Naive thymus-derived CD4-positive, alpha-beta T cell (primary cell): ENCODE measurements at regions not wholly inside any gene's neighbourhood (a gene's known extent, or its start where the extent isn't known, plus 50 kb on each side); places are given as distances from the start of the nearest gene placed in this dataset.
A peak's percentile ranks its signal among the peaks of the same experiment; 100 is the strongest.

Source experiments
- ATAC-seq: fragments of 150-1000 bp; cut with Tn5 transposase; 2 replicates; pipeline ENCODE4 v1.10.0; 2021; ENCODE audit warnings: mild to moderate bottlenecking, moderate library complexity
- CTCF ChIA-PET: fragments of 350-600 bp; sonication (Branson Sonifier 250); formaldehyde crosslinking; loops from one replicate; lab custom pipeline; 2021; ENCODE audit warnings: antibody characterized with exemption; lab: Charles Lee
- POLR2A ChIA-PET: fragments of 350-600 bp; sonication (Branson Sonifier 250); formaldehyde crosslinking; loops from one replicate; lab custom pipeline; 2021; ENCODE audit warnings: antibody characterized with exemption, inconsistent platforms; lab: Charles Lee
- DNase-seq, 9 donors: peaks; one replicate each; pipeline versions ENCODE4 v3.0.0 to v3.0.0-alpha.2; 2020 to 2022; ENCODE audit warnings: mixed read lengths in 1 of 9
- H3K27ac ChIP-seq: one replicate; pipeline ENCODE4 v1.7.0; 2013; ENCODE audit warnings: mild to moderate bottlenecking, low read depth, low read length, moderate library complexity
- H3K27me3 ChIP-seq, 2 donors: one replicate each; pipeline ENCODE4 v1.7.0; 2013; ENCODE audit warnings: low read length in 2 of 2, mild to moderate bottlenecking in 2 of 2, moderate library complexity in 2 of 2; ENCODE audit not compliant: control insufficient read depth in 2 of 2, insufficient read depth in 2 of 2
- H3K36me3 ChIP-seq, 3 experiments: 1 replicate in 2 of 3; 2 replicates in 1 of 3; pipeline ENCODE4 v1.7.0; 2013; ENCODE audit warnings: low read length in 3 of 3, mild to moderate bottlenecking in 3 of 3, moderate library complexity in 1 of 3; ENCODE audit not compliant: insufficient read depth in 3 of 3, control insufficient read depth in 2 of 3
- H3K4me1 ChIP-seq, 2 donors: one replicate each; pipeline ENCODE4 v1.7.0; 2013; ENCODE audit warnings: low read length in 2 of 2, mild to moderate bottlenecking in 2 of 2, moderate library complexity in 1 of 2; ENCODE audit not compliant: control insufficient read depth in 2 of 2, insufficient read depth in 2 of 2
- H3K4me3 ChIP-seq: 2 replicates; pipeline ENCODE4 v1.7.0; 2013; ENCODE audit warnings: mild to moderate bottlenecking, low read length
- H3K9me3 ChIP-seq, 3 experiments: 1 replicate in 2 of 3; 2 replicates in 1 of 3; pipeline ENCODE4 v1.7.0; 2013; ENCODE audit warnings: low read length in 3 of 3; ENCODE audit not compliant: control insufficient read depth in 2 of 3
- H3K27ac Mint-ChIP-seq, 9 donors: one replicate each; pipeline ENCODE4 v1.8.0; 2020 to 2022; ENCODE audit warnings: mixed read lengths in 9 of 9, mild to moderate bottlenecking in 8 of 9, moderate library complexity in 5 of 9, inconsistent platforms in 2 of 9
- H3K27me3 Mint-ChIP-seq, 5 donors: one replicate each; pipeline ENCODE4 v1.8.0; 2021 to 2022; ENCODE audit warnings: mixed read lengths in 5 of 5, mild to moderate bottlenecking in 1 of 5
- H3K36me3 Mint-ChIP-seq, 5 donors: one replicate each; pipeline ENCODE4 v1.8.0; 2020 to 2022; ENCODE audit warnings: mixed read lengths in 5 of 5, mild to moderate bottlenecking in 3 of 5, inconsistent platforms in 1 of 5
- H3K4me1 Mint-ChIP-seq, 7 donors: one replicate each; pipeline ENCODE4 v1.8.0; 2020 to 2022; ENCODE audit warnings: mixed read lengths in 7 of 7, mild to moderate bottlenecking in 3 of 7, inconsistent platforms in 1 of 7
- H3K4me3 Mint-ChIP-seq, 10 donors: one replicate each; pipeline ENCODE4 v1.8.0; 2020 to 2022; ENCODE audit warnings: mild to moderate bottlenecking in 10 of 10, mixed read lengths in 10 of 10, moderate library complexity in 6 of 10, inconsistent platforms in 2 of 10
- H3K9me3 Mint-ChIP-seq, 11 donors: one replicate each; pipeline ENCODE4 v1.8.0; 2020 to 2022; ENCODE audit warnings: mixed read lengths in 11 of 11, mild to moderate bottlenecking in 4 of 11, inconsistent platforms in 1 of 11, moderate library complexity in 1 of 11
- intact Hi-C, 2 donors: fragments of 100-400 bp; cut with micrococcal nuclease; formaldehyde crosslinking; loops; one replicate each; pipeline ENCODE4 v1.15.1; 2023

GRCh38 chr18:73841661-73842060, 306.0 kb downstream of the FBXO15 start:
- Histone ChIP-seq H3K4me3 (no peak overlapping the region), H3K4me1 (peaks cover 0 to 3% of the 10 kb centered on the region in 2 donors), H3K27me3 (no peaks in the 10 kb centered on the region), H3K9me3 (no peaks in the 10 kb centered on the region), H3K36me3 (no peaks in the 10 kb centered on the region), H3K27ac (no peak overlapping the region)
- H3K4me3 Mint-ChIP-seq = no peak overlapping the region
- peaks cover 0 to 9% (median 5%) of the 10 kb centered on the region in 5 donors for H3K27me3 Mint-ChIP-seq
- peaks cover 0 to 10% (median 9%) of the 10 kb centered on the region in 7 donors for H3K4me1 Mint-ChIP-seq
- H3K27ac Mint-ChIP-seq = no peak overlapping the region
- ChIA-PET POLR2A (no interaction called here), CTCF (interaction anchor here (1.7 kb wide), 1 partner anchor 1078 kb away, joined by 5 read pairs; no protein-coding TSS in a partner anchor)
- DNase-seq (no peak), ATAC-seq (no peak)
- H3K9me3 Mint-ChIP-seq = no peaks in the 10 kb centered on the region
- intact Hi-C loops = no loop called here
- H3K36me3 Mint-ChIP-seq = no peaks in the 10 kb centered on the region

- Mint-ChIP-seq H3K4me1 (peaks cover 0 to 10% (median 9%) of the 10 kb centered on the region in 7 donors), H3K27me3 (peaks cover 0 to 10% (median 5%) of the 10 kb centered on the region in 5 donors), H3K36me3 (no peaks in the 10 kb centered on the region), H3K9me3 (no peaks in the 10 kb centered on the region), H3K4me3 (no peak overlapping the region), H3K27ac (peak overlapping the region in 1 of 9 donors; percentile 31)
- CTCF ChIA-PET = no interaction called here
- POLR2A ChIA-PET = no interaction called here
- no peaks in the 10 kb centered on the region for H3K27me3 ChIP-seq
- no peak overlapping the region for H3K4me3 ChIP-seq
- intact Hi-C loops = no loop called here
- DNase-seq = no peak
- H3K9me3 ChIP-seq = no peaks in the 10 kb centered on the region
- H3K36me3 ChIP-seq = no peaks in the 10 kb centered on the region
- H3K27ac ChIP-seq = no peak overlapping the region
- peaks cover 0 to 3% of the 10 kb centered on the region in 2 donors for H3K4me1 ChIP-seq
- ATAC-seq = no peak
Observed at GRCh38 chr18:73840319-73840945, 307.2 kb downstream of the FBXO15 start.

- H3K27me3 ChIP-seq = no peaks in the 10 kb centered on the region
- no peaks in the 10 kb centered on the region for H3K9me3 Mint-ChIP-seq
- H3K4me1 ChIP-seq = peaks cover 0 to 3% of the 10 kb centered on the region in 2 donors
- ATAC-seq (no peak), DNase-seq (no peak)
- H3K27ac Mint-ChIP-seq = no peak overlapping the region
- CTCF ChIA-PET = no interaction called here
- no peaks in the 10 kb centered on the region for H3K36me3 Mint-ChIP-seq
- POLR2A ChIA-PET = no interaction called here
- H3K4me3 Mint-ChIP-seq = no peak overlapping the region
- H3K36me3 ChIP-seq = no peaks in the 10 kb centered on the region
- no peak overlapping the region for H3K27ac ChIP-seq
- peaks cover 0 to 18% (median 5%) of the 10 kb centered on the region in 5 donors for H3K27me3 Mint-ChIP-seq
- intact Hi-C loops = no loop called here
- peaks cover 0 to 10% (median 9%) of the 10 kb centered on the region in 7 donors for H3K4me1 Mint-ChIP-seq
- no peak overlapping the region for H3K4me3 ChIP-seq
- no peaks in the 10 kb centered on the region for H3K9me3 ChIP-seq
Observed at GRCh38 chr18:73839441-73839840, 308.2 kb downstream of the FBXO15 start.

GRCh38 chr18:73838107-73838506, 309.5 kb downstream of the FBXO15 start:
- Histone ChIP-seq H3K4me1 (peaks cover 0 to 3% of the 10 kb centered on the region in 2 donors), H3K27me3 (no peaks in the 10 kb centered on the region), H3K9me3 (no peaks in the 10 kb centered on the region), H3K4me3 (no peak overlapping the region), H3K36me3 (no peaks in the 10 kb centered on the region), H3K27ac (no peak overlapping the region)
- intact Hi-C loops = no loop called here
- Mint-ChIP-seq H3K4me1 (peaks cover 0 to 10% (median 9%) of the 10 kb centered on the region in 7 donors), H3K9me3 (no peaks in the 10 kb centered on the region), H3K4me3 (no peak overlapping the region), H3K36me3 (no peaks in the 10 kb centered on the region), H3K27ac (no peak overlapping the region), H3K27me3 (peaks cover 0 to 16% (median 4%) of the 10 kb centered on the region in 5 donors)
- ChIA-PET POLR2A (no interaction called here), CTCF (no interaction called here)
- DNase-seq (no peak), ATAC-seq (no peak)

- ATAC-seq (no peak), DNase-seq (no peak)
- Mint-ChIP-seq H3K27me3 (peaks cover 0 to 16% (median 0%) of the 10 kb centered on the region in 5 donors), H3K36me3 (no peaks in the 10 kb centered on the region), H3K4me3 (no peak overlapping the region), H3K27ac (no peak overlapping the region), H3K9me3 (no peaks in the 10 kb centered on the region), H3K4me1 (no peaks in the 10 kb centered on the region)
- intact Hi-C loops = no loop called here
- no peaks in the 10 kb centered on the region for H3K9me3 ChIP-seq
- no peaks in the 10 kb centered on the region for H3K4me1 ChIP-seq
- no peak overlapping the region for H3K27ac ChIP-seq
- POLR2A ChIA-PET = no interaction called here
- H3K27me3 ChIP-seq = no peaks in the 10 kb centered on the region
- H3K4me3 ChIP-seq = no peak overlapping the region
- CTCF ChIA-PET = no interaction called here
- H3K36me3 ChIP-seq = no peaks in the 10 kb centered on the region
Observed at GRCh38 chr18:73835656-73836364, 311.8 kb downstream of the FBXO15 start.

- intact Hi-C loops = no loop called here
- no peaks in the 10 kb centered on the region for H3K36me3 Mint-ChIP-seq
- Histone ChIP-seq H3K27ac (no peak overlapping the region), H3K27me3 (no peaks in the 10 kb centered on the region), H3K4me3 (no peak overlapping the region), H3K36me3 (no peaks in the 10 kb centered on the region), H3K4me1 (no peaks in the 10 kb centered on the region), H3K9me3 (no peaks in the 10 kb centered on the region)
- no peak overlapping the region for H3K27ac Mint-ChIP-seq
- ATAC-seq = no peak
- ChIA-PET CTCF (no interaction called here), POLR2A (no interaction called here)
- no peaks in the 10 kb centered on the region for H3K4me1 Mint-ChIP-seq
- H3K9me3 Mint-ChIP-seq = no peaks in the 10 kb centered on the region
- DNase-seq = no peak
- H3K4me3 Mint-ChIP-seq = no peak overlapping the region
- H3K27me3 Mint-ChIP-seq = peaks cover 0 to 16% (median 0%) of the 10 kb centered on the region in 5 donors
Observed at GRCh38 chr18:73835039-73835438, 312.6 kb downstream of the FBXO15 start.
